Bronchial epithelial cell (primary cell): ENCODE measurements at regions not wholly inside any gene's neighbourhood (a gene's known extent, or its start where the extent isn't known, plus 50 kb on each side); places are given as distances from the start of the nearest gene placed in this dataset.

ENCODE experiments used
- DNase-seq: peaks from one replicate; pipeline ENCODE4 v3.0.0-alpha.2; 2010; ENCODE audit warnings: low read depth
- FAIRE-seq: peaks from 2 replicates; lab custom pipeline; 2011; peaks lifted over from hg19 to GRCh38; lab: Jason Lieb, UNC
- H3K27me3 ChIP-seq: 2 replicates; pipeline ENCODE4 v1.5.1; 2011; ENCODE audit warnings: low read length; ENCODE audit not compliant: control insufficient read depth, insufficient read depth
- H3K36me3 ChIP-seq: 2 replicates; pipeline ENCODE4 v1.5.1; 2011; ENCODE audit warnings: low read length; ENCODE audit not compliant: control insufficient read depth, insufficient read depth
- H3K4me3 ChIP-seq: 2 replicates; pipeline ENCODE4 v1.5.1; 2011; ENCODE audit warnings: mild to moderate bottlenecking, low read depth, low read length, control low read depth
- TF ChIP-seq, protein P1 (sequence below): IDR thresholded peaks from 2 replicates; pipeline ENCODE4 v1.5.1; 2011; ENCODE audit warnings: mild to moderate bottlenecking, moderate library complexity, low read length, control low read depth, inconsistent platforms; ENCODE audit not compliant: insufficient read depth, severe bottlenecking

GRCh38 chr3:168878655-168879054 lies 782.9 kb upstream of the GOLIM4 start:
- DNase-seq (peak; percentile 61), FAIRE-seq (no peak)
- Histone ChIP-seq H3K36me3 (no peaks in the 10 kb centered on the region), H3K27me3 (no peaks in the 10 kb centered on the region), H3K4me3 (no peak overlapping the region)
- TF ChIP-seq, protein P1, sequence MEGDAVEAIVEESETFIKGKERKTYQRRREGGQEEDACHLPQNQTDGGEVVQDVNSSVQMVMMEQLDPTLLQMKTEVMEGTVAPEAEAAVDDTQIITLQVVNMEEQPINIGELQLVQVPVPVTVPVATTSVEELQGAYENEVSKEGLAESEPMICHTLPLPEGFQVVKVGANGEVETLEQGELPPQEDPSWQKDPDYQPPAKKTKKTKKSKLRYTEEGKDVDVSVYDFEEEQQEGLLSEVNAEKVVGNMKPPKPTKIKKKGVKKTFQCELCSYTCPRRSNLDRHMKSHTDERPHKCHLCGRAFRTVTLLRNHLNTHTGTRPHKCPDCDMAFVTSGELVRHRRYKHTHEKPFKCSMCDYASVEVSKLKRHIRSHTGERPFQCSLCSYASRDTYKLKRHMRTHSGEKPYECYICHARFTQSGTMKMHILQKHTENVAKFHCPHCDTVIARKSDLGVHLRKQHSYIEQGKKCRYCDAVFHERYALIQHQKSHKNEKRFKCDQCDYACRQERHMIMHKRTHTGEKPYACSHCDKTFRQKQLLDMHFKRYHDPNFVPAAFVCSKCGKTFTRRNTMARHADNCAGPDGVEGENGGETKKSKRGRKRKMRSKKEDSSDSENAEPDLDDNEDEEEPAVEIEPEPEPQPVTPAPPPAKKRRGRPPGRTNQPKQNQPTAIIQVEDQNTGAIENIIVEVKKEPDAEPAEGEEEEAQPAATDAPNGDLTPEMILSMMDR: no peak

- DNase-seq (peak; percentile 87), FAIRE-seq (no peak)
- no peak overlapping the region for H3K4me3 ChIP-seq
- no peaks in the 10 kb centered on the region for H3K36me3 ChIP-seq
- no peaks in the 10 kb centered on the region for H3K27me3 ChIP-seq
- TF ChIP-seq, protein P1: no peak
Observed at GRCh38 chr3:168877899-168878298, 782.2 kb upstream of the GOLIM4 start.

DNA sequence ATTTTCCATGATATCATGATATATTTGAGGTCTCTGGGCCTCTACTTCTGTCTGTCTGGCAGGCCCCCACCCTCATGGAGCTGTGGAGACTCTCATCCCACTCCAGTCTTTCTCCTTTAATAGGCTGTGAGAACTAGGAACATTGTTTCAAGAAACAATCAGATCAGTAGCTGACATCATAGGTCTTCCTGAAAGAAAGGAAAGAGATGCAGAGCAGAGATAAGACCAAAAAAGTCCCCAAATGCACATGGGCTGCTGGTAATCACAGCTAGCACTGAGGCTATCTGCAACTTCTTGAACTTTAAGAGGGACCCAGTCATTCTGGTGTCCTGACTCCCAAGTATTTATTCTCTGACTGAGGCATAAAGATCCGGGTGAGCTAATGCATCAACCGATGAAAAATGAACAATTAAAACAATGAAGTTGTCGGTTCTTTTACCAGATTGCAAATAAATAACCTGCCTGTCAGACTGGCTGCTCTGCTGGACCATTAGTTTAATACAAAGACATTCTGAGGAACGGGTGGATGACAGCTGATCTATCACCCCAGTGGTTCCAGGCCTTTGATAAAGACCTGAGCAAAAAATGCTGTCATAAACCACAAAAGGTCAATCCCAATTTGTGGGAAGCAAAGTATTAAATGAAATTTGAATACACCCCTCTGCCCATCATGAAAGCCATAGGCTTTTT lies 780.8 kb upstream of the GOLIM4 start:
- no peak for FAIRE-seq
- TF ChIP-seq, protein P1: no peak
- H3K36me3 ChIP-seq: no peaks in the 10 kb centered on the region
- H3K4me3 ChIP-seq: no peak overlapping the region
- no peaks in the 10 kb centered on the region for H3K27me3 ChIP-seq
- no peak for DNase-seq

DNA sequence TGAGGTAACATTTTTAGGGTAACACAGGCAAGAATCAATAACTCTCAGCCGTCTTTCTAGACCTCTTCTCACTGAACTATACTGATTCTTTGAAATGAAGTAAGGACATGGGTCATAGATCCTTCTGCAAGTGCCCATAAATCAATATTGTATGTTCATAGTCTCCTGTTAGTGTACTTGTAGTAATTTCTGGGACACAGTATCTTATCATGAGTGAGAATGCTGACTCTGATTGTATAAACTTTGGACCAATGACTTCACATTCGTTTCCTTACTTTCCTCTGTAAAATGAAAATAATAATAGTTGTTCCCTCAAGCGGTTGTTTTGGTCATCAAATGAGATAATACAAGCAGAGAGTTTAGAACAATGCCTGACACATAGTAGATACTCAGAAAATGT lies 777.1 kb upstream of the GOLIM4 start:
- Histone ChIP-seq H3K4me3 (no peak overlapping the region), H3K36me3 (no peaks in the 10 kb centered on the region), H3K27me3 (no peaks in the 10 kb centered on the region)
- TF ChIP-seq, protein P1: no peak
- FAIRE-seq (no peak), DNase-seq (no peak)

GRCh38 chr3:168870892-168871291 lies 775.2 kb upstream of the GOLIM4 start:
- Histone ChIP-seq H3K36me3 (no peaks in the 10 kb centered on the region), H3K27me3 (no peaks in the 10 kb centered on the region), H3K4me3 (no peak overlapping the region)
- TF ChIP-seq, protein P1: no peak
- FAIRE-seq (no peak), DNase-seq (peak; percentile 76)

GRCh38 chr3:168865022-168865551 lies 769.4 kb upstream of the GOLIM4 start:
- Histone ChIP-seq H3K4me3 (no peak overlapping the region), H3K27me3 (no peaks in the 10 kb centered on the region), H3K36me3 (no peaks in the 10 kb centered on the region)
- DNase-seq: peak; percentile 42
- TF ChIP-seq, protein P1: peak; percentile 44
- no peak for FAIRE-seq
